Transverse colon (tissue), 4 donors: ENCODE measurements at regions not wholly inside any gene's neighbourhood (a gene's known extent, or its start where the extent isn't known, plus 50 kb on each side); places are given as distances from the start of the nearest gene placed in this dataset.
A peak's percentile ranks its signal among the peaks of the same experiment; 100 is the strongest.

Experiments used
- DNase-seq: peaks from one replicate; pipeline ENCODE4 v3.0.0-alpha.2; 2019
- H3K27ac ChIP-seq, 4 donors: fragments of 200-600 bp; sonication (generic); 2 replicates each; pipeline ENCODE4 v1.5.1; 2016 to 2018; ENCODE audit warnings: inconsistent platforms in 4 of 4
- H3K27me3 ChIP-seq: fragments of 200-600 bp; sonication (generic); 2 replicates; pipeline ENCODE4 v1.5.1; 2017; ENCODE audit warnings: inconsistent platforms
- H3K36me3 ChIP-seq, 4 donors: fragments of 200-600 bp; sonication (generic); 2 replicates each; pipeline ENCODE4 v1.5.1; 2017 to 2019; ENCODE audit warnings: inconsistent platforms in 4 of 4
- H3K4me1 ChIP-seq, 4 donors: fragments of 200-600 bp; sonication (generic); 2 replicates each; pipeline ENCODE4 v1.5.1; 2017 to 2020; ENCODE audit warnings: inconsistent platforms in 4 of 4
- H3K4me3 ChIP-seq, 4 donors: fragments of 200-600 bp; sonication (generic); 1 replicate in 1 of 4; 2 replicates in 3 of 4; pipeline versions ENCODE4 v1.5.1 to v1.6.1; 2017 to 2019; ENCODE audit warnings: inconsistent platforms in 4 of 4
- H3K9me3 ChIP-seq, 2 donors: fragments of 200-600 bp; sonication (generic); 2 replicates each; pipeline ENCODE4 v1.5.1; 2017 to 2019; ENCODE audit warnings: inconsistent platforms in 2 of 2
- EP300 ChIP-seq: sonication (generic); formaldehyde crosslinking; IDR thresholded peaks from one replicate; pipeline ENCODE4 v1.6.1; 2017; ENCODE audit warnings: antibody characterized with exemption, low read depth
- POLR2A ChIP-seq: fragments of 450-650 bp; IDR thresholded peaks from one replicate; pipeline ENCODE4 v1.6.1; 2016; ENCODE audit warnings: antibody characterized with exemption, mild to moderate bottlenecking, moderate library complexity
- POLR2AphosphoS5 ChIP-seq, 3 donors: sonication (generic); formaldehyde crosslinking; IDR thresholded peaks; one replicate each; pipeline ENCODE4 v1.6.1; 2016; ENCODE audit warnings: antibody characterized with exemption in 3 of 3
- WGBS, 2 donors: methylation state at CpG; one replicate each; pipeline ENCODE4 v1.1.5; 2018; ENCODE audit warnings: low coverage in 1 of 2; 5-methylcytosine and 5-hydroxymethylcytosine counted together
- in situ Hi-C, 4 donors: fragments of 200-750 bp; cut with MboI; loops; one replicate each; pipeline versions ENCODE4 v1.15.0 to v1.15.1; 2017; ENCODE audit warnings: low sequenced_read_pairs in 3 of 4, low pct_ligation_motif_present in 1 of 4, low pct_unique_long_range_greater_than_20kb in 1 of 4
- intact Hi-C: fragments of 100-400 bp; cut with DNase I; formaldehyde crosslinking; loops from one replicate; pipeline ENCODE4 v1.15.1; 2023; ENCODE audit warnings: low total_unique reads
- TF ChIP-seq, protein P1 (sequence below), 5 experiments: fragments of 200-600 bp in 3 of 5; fragments of 450-650 bp in 2 of 5; sonication (generic) in 3 of 5; IDR thresholded peaks; 1 replicate in 2 of 5; 2 replicates in 3 of 5; pipeline ENCODE4 v1.5.1; 2016 to 2017; ENCODE audit warnings: antibody characterized with exemption in 5 of 5, inconsistent platforms in 3 of 5, mild to moderate bottlenecking in 2 of 5, moderate library complexity in 1 of 5

DNA sequence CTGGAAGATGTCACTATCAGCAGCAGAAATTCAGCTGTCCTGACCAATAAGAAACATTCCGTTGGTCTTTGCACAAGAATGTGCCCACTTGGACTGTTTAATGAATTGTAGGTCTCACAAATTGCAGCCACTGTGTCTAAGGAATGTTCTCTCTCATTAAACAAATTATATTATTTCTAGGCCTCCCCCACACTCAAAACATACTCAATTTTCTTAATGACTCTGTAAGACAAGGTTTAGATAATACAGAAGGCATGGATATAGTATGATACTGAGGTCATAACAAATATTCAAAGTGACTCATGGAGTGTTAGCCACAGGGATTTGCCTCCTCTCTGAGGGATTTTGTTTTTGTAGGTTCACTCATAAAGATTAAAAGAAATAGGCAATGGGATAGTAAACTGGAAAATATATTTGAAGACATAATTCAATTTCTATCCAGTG, 197.5 kb downstream of the PTN start:
- Histone ChIP-seq H3K27ac (peak overlapping the region; percentile 47 to 79 (median 60)), H3K4me1 (no peaks in the 10 kb centered on the region), H3K36me3 (no peaks in the 10 kb centered on the region), H3K4me3 (no peak overlapping the region), H3K27me3 (no peaks in the 10 kb centered on the region), H3K9me3 (no peaks in the 10 kb centered on the region)
- TF ChIP-seq POLR2AphosphoS5 (IDR thresholded peaks at IDR 0.05) (no peak), EP300 (no peak), POLR2A (no peak)
- TF ChIP-seq, protein P1, sequence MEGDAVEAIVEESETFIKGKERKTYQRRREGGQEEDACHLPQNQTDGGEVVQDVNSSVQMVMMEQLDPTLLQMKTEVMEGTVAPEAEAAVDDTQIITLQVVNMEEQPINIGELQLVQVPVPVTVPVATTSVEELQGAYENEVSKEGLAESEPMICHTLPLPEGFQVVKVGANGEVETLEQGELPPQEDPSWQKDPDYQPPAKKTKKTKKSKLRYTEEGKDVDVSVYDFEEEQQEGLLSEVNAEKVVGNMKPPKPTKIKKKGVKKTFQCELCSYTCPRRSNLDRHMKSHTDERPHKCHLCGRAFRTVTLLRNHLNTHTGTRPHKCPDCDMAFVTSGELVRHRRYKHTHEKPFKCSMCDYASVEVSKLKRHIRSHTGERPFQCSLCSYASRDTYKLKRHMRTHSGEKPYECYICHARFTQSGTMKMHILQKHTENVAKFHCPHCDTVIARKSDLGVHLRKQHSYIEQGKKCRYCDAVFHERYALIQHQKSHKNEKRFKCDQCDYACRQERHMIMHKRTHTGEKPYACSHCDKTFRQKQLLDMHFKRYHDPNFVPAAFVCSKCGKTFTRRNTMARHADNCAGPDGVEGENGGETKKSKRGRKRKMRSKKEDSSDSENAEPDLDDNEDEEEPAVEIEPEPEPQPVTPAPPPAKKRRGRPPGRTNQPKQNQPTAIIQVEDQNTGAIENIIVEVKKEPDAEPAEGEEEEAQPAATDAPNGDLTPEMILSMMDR (IDR thresholded peaks at IDR 0.05): no peak
- DNase-seq: no peak
- 53 to 67% methylated on average over 1 of the region's 1 CpG for WGBS, 2 donors
- intact Hi-C loops (no loop called here), in situ Hi-C loops (no loop called here)

DNA sequence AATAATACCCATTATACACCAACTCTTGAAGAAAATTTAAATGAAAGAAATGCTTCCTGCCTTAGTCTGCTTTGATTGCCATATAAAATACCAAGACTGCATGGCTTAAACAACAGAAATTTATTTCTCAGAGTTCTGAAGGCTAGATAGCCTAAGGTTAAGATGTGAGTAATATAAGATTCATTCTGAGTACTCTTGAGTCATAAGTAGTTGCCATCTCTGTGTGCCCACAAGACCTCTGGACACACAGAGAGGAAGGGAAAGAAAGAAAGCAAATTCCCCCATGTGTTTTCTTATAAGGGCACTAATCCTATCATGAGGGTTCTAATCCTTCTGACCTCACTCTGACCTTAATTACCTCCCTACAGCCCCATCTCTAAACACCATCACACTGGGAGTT, 201.2 kb downstream of the PTN start:
- TF ChIP-seq POLR2A (no peak), POLR2AphosphoS5 (IDR thresholded peaks at IDR 0.05) (no peak), EP300 (no peak)
- TF ChIP-seq, protein P1 (IDR thresholded peaks at IDR 0.05): no peak
- Histone ChIP-seq H3K4me1 (no peaks in the 10 kb centered on the region), H3K4me3 (no peak overlapping the region), H3K9me3 (no peaks in the 10 kb centered on the region), H3K36me3 (no peaks in the 10 kb centered on the region), H3K27ac (no peak overlapping the region), H3K27me3 (no peaks in the 10 kb centered on the region)
- intact Hi-C loops (no loop called here), in situ Hi-C loops (no loop called here)
- DNase-seq: no peak

- 18 to 53% methylated on average over 3 of the region's 3 CpGs for WGBS, 2 donors
These were observed 207.7 kb downstream of the PTN start for GRCh38 chr7:137135654-137136350.

DNA sequence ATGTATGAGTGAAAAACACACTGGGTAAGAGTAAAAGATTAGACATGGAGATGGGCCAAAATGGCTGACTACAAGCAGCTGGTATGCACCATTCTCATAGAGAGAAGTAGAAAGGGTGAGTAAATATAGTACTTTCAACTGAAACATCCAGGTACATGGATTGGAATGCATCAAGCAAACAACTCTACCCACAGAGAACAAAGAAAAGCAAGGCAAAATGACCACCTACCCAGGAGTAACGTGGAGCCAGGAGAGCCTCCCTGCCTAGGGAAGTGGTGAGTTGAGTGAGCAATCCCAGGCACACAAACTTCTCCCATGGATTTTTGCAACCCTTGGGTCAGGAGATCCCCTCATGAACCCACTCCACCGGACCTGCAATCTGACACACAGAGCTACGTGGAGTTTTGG, 212.8 kb downstream of the PTN start:
- H3K36me3 ChIP-seq: no peaks in the 10 kb centered on the region

More at GRCh38 chr7:137135654-137136350, 207.7 kb downstream of the PTN start:
- H3K4me1 ChIP-seq: no peaks in the 10 kb centered on the region
- no peak for TF ChIP-seq EP300
- TF ChIP-seq, protein P1 (IDR thresholded peaks at IDR 0.05): no peak
- no peak for TF ChIP-seq POLR2AphosphoS5 (IDR thresholded peaks at IDR 0.05)
- no peak for TF ChIP-seq POLR2A
- intact Hi-C loops: no loop called here
- no peaks in the 10 kb centered on the region for H3K36me3 ChIP-seq
- no peak overlapping the region for H3K4me3 ChIP-seq
- in situ Hi-C loops: no loop called here
- DNase-seq: no peak
- H3K27me3 ChIP-seq: no peaks in the 10 kb centered on the region
- peaks cover 0 to 4% of the 10 kb centered on the region in 2 donors for H3K9me3 ChIP-seq
- H3K27ac ChIP-seq: no peak overlapping the region

More for the DNA sequence above, 212.8 kb downstream of the PTN start:
- peaks cover 0 to 4% of the 10 kb centered on the region in 2 donors for H3K9me3 ChIP-seq
- no peak overlapping the region for H3K27ac ChIP-seq
- H3K4me3 ChIP-seq: no peak overlapping the region
- 57 to 79% methylated on average over 2 to 3 of the region's 3 CpGs for WGBS, 2 donors
- in situ Hi-C loops (no loop called here), intact Hi-C loops (no loop called here)
- no peak for DNase-seq
- no peak for TF ChIP-seq EP300
- no peak for TF ChIP-seq POLR2AphosphoS5 (IDR thresholded peaks at IDR 0.05)
- TF ChIP-seq, protein P1 (IDR thresholded peaks at IDR 0.05): no peak
- no peak for TF ChIP-seq POLR2A
- H3K27me3 ChIP-seq: no peaks in the 10 kb centered on the region
- H3K4me1 ChIP-seq: no peaks in the 10 kb centered on the region
